GM12874 (cell line): ENCODE measurements at regions not wholly inside any gene's neighbourhood (a gene's known extent, or its start where the extent isn't known, plus 50 kb on each side); places are given as distances from the start of the nearest gene placed in this dataset.

ENCODE experiments used
- CTCF ChIP-seq: IDR thresholded peaks from 2 replicates; pipeline ENCODE4 v1.5.1; 2011; ENCODE audit warnings: low read depth, mild to moderate bottlenecking, control low read depth, low read length, moderate library complexity; ENCODE audit not compliant: insufficient read depth

- TF ChIP-seq CTCF: no peak
Observed at GRCh38 chr19:31938675-31939074, 406.7 kb upstream of the ZNF507 start.

- TF ChIP-seq CTCF: no peak
Observed at GRCh38 chr19:31940396-31940795, 405.0 kb upstream of the ZNF507 start.

- no peak for TF ChIP-seq CTCF
Observed at GRCh38 chr19:31943191-31943661, 402.2 kb upstream of the ZNF507 start.

- no peak for TF ChIP-seq CTCF
Observed at GRCh38 chr19:31943778-31944177, 401.6 kb upstream of the ZNF507 start.

- no peak for TF ChIP-seq CTCF
Observed at GRCh38 chr19:31944326-31944725, 401.1 kb upstream of the ZNF507 start.

GRCh38 chr19:31946491-31946890, 398.9 kb upstream of the ZNF507 start:
- no peak for TF ChIP-seq CTCF

GRCh38 chr19:31947436-31948115, 397.8 kb upstream of the ZNF507 start:
- TF ChIP-seq CTCF: no peak
